K562 (cell line): ENCODE measurements at regions not wholly inside any gene's neighbourhood (a gene's known extent, or its start where the extent isn't known, plus 50 kb on each side); places are given as distances from the start of the nearest gene placed in this dataset.

Experiments used
- ATF1 ChIP-seq, 2 experiments: fragments of 450-650 bp in 1 of 2; IDR thresholded peaks; 2 replicates each; pipeline ENCODE4 v1.6.1; 2016; ENCODE audit warnings: missing compliant biosample characterization in 1 of 2, missing genetic modification characterization in 1 of 2
- BRF1 ChIP-seq: IDR thresholded peaks from 3 replicates; pipeline ENCODE4 v1.6.1; 2011; ENCODE audit warnings: borderline replicate concordance, mild to moderate bottlenecking; ENCODE audit not compliant: insufficient read length; ENCODE audit errors: extremely low read depth
- GTF3C2 ChIP-seq: IDR thresholded peaks from 3 replicates; pipeline ENCODE4 v1.6.1; 2011; ENCODE audit warnings: borderline replicate concordance, mild to moderate bottlenecking, moderate library complexity; ENCODE audit not compliant: insufficient read length; ENCODE audit errors: extremely low read depth
- LARP7 ChIP-seq: fragments of 450-650 bp; IDR thresholded peaks from 2 replicates; pipeline ENCODE4 v1.6.1; 2016
- TAF7 ChIP-seq: fragments of 450-650 bp; IDR thresholded peaks from 2 replicates; pipeline ENCODE4 v1.6.1; 2016; ENCODE audit warnings: missing genetic modification characterization, missing compliant biosample characterization
- USF1 ChIP-seq: sonication (generic); formaldehyde crosslinking; IDR thresholded peaks from 2 replicates; pipeline ENCODE4 v1.9.0; 2022; ENCODE audit warnings: mild to moderate bottlenecking, missing genetic modification reagents
- ZFP36 ChIP-seq: fragments of 150-350 bp; IDR thresholded peaks from 2 replicates; pipeline ENCODE4 v1.6.1; 2018; ENCODE audit warnings: low read length, low read depth; ENCODE audit not compliant: partially characterized antibody
- ZNF217 ChIP-seq: sonication (generic); formaldehyde crosslinking; IDR thresholded peaks from 2 replicates; pipeline ENCODE4 v1.8.0; 2022; ENCODE audit warnings: mild to moderate bottlenecking, missing genetic modification reagents
- ZNF384 ChIP-seq: IDR thresholded peaks from 2 replicates; pipeline ENCODE4 v1.6.1; 2012; ENCODE audit warnings: low read depth, low read length, improper control_type of control experiment

- TF ChIP-seq BRF1 (no peak), USF1 (CRISPR knock-in tag) (no peak), ZFP36 (no peak), ATF1 (CRISPR knock-in tag; IDR thresholded peaks at IDR 0.05) (no peak), ATF1 (tag; IDR thresholded peaks at IDR 0.05) (no peak), GTF3C2 (no peak), ZNF217 (no peak), TAF7 (tag) (no peak), ZNF384 (no peak), LARP7 (no peak)
These were observed 68.0 kb upstream of the PTGFRN start (continued) for GRCh38 chr1:116841569-116842344.
